ENCODE measurements at regions not wholly inside any gene's neighbourhood (a gene's known extent, or its start where the extent isn't known, plus 50 kb on each side); places are given as distances from the start of the nearest gene placed in this dataset.

GRCh38 chr6:40265615-40266014 is 321.5 kb downstream of the LRFN2 start:
- no peak for DNase-seq

GRCh38 chr6:40263970-40264369 is 323.2 kb downstream of the LRFN2 start:
- no peak for DNase-seq

GRCh38 chr6:40262363-40262762 is 324.8 kb downstream of the LRFN2 start:
- no peak for DNase-seq

- no peak for DNase-seq
These were observed 324.3 kb upstream of the MOCS1 start for GRCh38 chr6:40258531-40258930.

- no peak for DNase-seq
These were observed 322.6 kb upstream of the MOCS1 start for GRCh38 chr6:40256831-40257230.

- no peak for DNase-seq
These were observed 322.0 kb upstream of the MOCS1 start for GRCh38 chr6:40256224-40256623.

- DNase-seq = no peak
These were observed 319.2 kb upstream of the MOCS1 start for GRCh38 chr6:40253420-40253819.

GRCh38 chr6:40252531-40253258 is 318.4 kb upstream of the MOCS1 start:
- DNase-seq = no peak

- DNase-seq = peak; percentile 32
These were observed 317.5 kb upstream of the MOCS1 start for GRCh38 chr6:40251637-40252300.

GRCh38 chr6:40249935-40250334 is 315.7 kb upstream of the MOCS1 start:
- no peak for DNase-seq

- DNase-seq = no peak
These were observed 313.4 kb upstream of the MOCS1 start for GRCh38 chr6:40247516-40248115.

GRCh38 chr6:40244699-40245098 is 310.4 kb upstream of the MOCS1 start:
- DNase-seq = no peak

- DNase-seq = no peak
These were observed 298.4 kb upstream of the MOCS1 start for GRCh38 chr6:40232698-40233097.

GRCh38 chr6:40227735-40228134 is 293.5 kb upstream of the MOCS1 start:
- no peak for DNase-seq

- no peak for DNase-seq
These were observed 288.1 kb upstream of the MOCS1 start for GRCh38 chr6:40222354-40222753.

- DNase-seq = no peak
These were observed 285.5 kb upstream of the MOCS1 start for GRCh38 chr6:40219799-40220198.

GRCh38 chr6:40210628-40211056 is 276.4 kb upstream of the MOCS1 start:
- peak; percentile 49 for DNase-seq

- no peak for DNase-seq
These were observed 271.5 kb upstream of the MOCS1 start for GRCh38 chr6:40205801-40206200.

- no peak for DNase-seq
These were observed 270.7 kb upstream of the MOCS1 start for GRCh38 chr6:40205004-40205403.

GRCh38 chr6:40197371-40197770 is 263.1 kb upstream of the MOCS1 start:
- DNase-seq = no peak

- DNase-seq = no peak
These were observed 261.9 kb upstream of the MOCS1 start for GRCh38 chr6:40196135-40196518.

- no peak for DNase-seq
These were observed 261.3 kb upstream of the MOCS1 start for GRCh38 chr6:40195428-40196134.

GRCh38 chr6:40194447-40195170 is 260.3 kb upstream of the MOCS1 start:
- DNase-seq = no peak

Data from NCI-H748 treated with DMSO at 0.1 percent for 48 hours (cell line).